Upper lobe of left lung (tissue), 6 donors: ENCODE measurements at regions not wholly inside any gene's neighbourhood (a gene's known extent, or its start where the extent isn't known, plus 50 kb on each side); places are given as distances from the start of the nearest gene placed in this dataset.

Experiments
- ATAC-seq, 2 donors: fragments of 200-7000 bp; cut with Tn5 transposase; one replicate each; pipeline ENCODE4 v1.9.1; 2022; ENCODE audit warnings: mild to moderate bottlenecking in 2 of 2, moderate library complexity in 2 of 2; ENCODE audit not compliant: low FRiP score in 2 of 2
- DNase-seq, 2 donors: peaks; one replicate each; pipeline ENCODE4 v3.0.0-alpha.2; 2019 to 2020
- H3K27ac ChIP-seq, 4 donors: fragments of 200-600 bp; sonication (generic); one replicate each; pipeline ENCODE4 v1.5.1; 2016 to 2019
- H3K27me3 ChIP-seq, 4 donors: fragments of 200-600 bp; sonication (generic); one replicate each; pipeline ENCODE4 v1.5.1; 2017 to 2019
- H3K36me3 ChIP-seq, 4 donors: fragments of 200-600 bp; sonication (generic); one replicate each; pipeline ENCODE4 v1.5.1; 2016 to 2019
- H3K4me1 ChIP-seq, 4 donors: fragments of 200-600 bp; sonication (generic); one replicate each; pipeline ENCODE4 v1.5.1; 2018 to 2019
- H3K4me3 ChIP-seq, 4 donors: fragments of 200-600 bp; sonication (generic); one replicate each; pipeline ENCODE4 v1.5.1; 2017 to 2019; ENCODE audit warnings: mild to moderate bottlenecking in 2 of 4, moderate library complexity in 1 of 4
- H3K9me3 ChIP-seq, 4 donors: fragments of 200-600 bp; sonication (generic); one replicate each; pipeline ENCODE4 v1.5.1; 2018 to 2019
- EP300 ChIP-seq, 4 donors: sonication (generic); formaldehyde crosslinking; IDR thresholded peaks; one replicate each; pipeline ENCODE4 v1.5.1; 2017; ENCODE audit warnings: antibody characterized with exemption in 4 of 4, control low read depth in 2 of 4
- POLR2A ChIP-seq, 4 donors: fragments of 450-650 bp; IDR thresholded peaks; one replicate each; pipeline ENCODE4 v1.5.1; 2016 to 2017; ENCODE audit warnings: antibody characterized with exemption in 4 of 4, mild to moderate bottlenecking in 2 of 4
- POLR2AphosphoS5 ChIP-seq, 2 donors: sonication (generic); formaldehyde crosslinking; IDR thresholded peaks; one replicate each; pipeline ENCODE4 v1.5.1; 2017; ENCODE audit warnings: antibody characterized with exemption in 2 of 2
- WGBS, 2 donors: methylation state at CpG; one replicate each; pipeline ENCODE4 v1.1.5; 2017 to 2018; 5-methylcytosine and 5-hydroxymethylcytosine counted together
- TF ChIP-seq, protein P1 (sequence below), 6 experiments: fragments of 450-650 bp in 4 of 6; fragments of 200-600 bp in 2 of 6; sonication (generic) in 2 of 6; IDR thresholded peaks; one replicate each; pipeline ENCODE4 v1.5.1; 2016 to 2019; ENCODE audit warnings: antibody characterized with exemption in 6 of 6
- donor health status: DM: no; HTN: no; CAD: no; lungs with moderate emphysema.
- donor health status: DM: no; HTN: yes; CAD: no; lungs with severe emphysema.

DNA sequence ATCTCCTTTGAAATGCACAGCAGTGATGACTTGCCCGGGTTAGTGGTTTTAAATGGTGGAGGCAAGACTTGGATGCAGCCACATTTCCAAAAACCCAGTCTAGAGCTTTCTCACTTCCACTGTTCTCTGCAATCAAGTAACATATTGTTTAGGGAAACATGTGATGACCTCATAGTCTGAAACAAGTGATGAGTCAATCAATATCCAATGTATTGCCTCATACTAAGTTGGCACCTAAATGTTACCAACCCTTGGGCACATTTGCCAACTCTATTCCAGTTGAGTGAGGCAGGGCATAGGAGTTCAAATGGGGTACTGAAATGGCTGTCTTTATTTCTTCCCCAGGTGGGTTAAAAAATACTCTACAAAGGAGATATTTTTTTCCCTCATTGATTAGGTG lies 1105.4 kb downstream of the VRK1 start:
- Histone ChIP-seq H3K4me3 (no peak overlapping the region), H3K27me3 (no peaks in the 10 kb centered on the region), H3K36me3 (no peaks in the 10 kb centered on the region), H3K27ac (no peak overlapping the region), H3K9me3 (no peaks in the 10 kb centered on the region), H3K4me1 (no peaks in the 10 kb centered on the region)
- WGBS, 2 donors: 92 to 100% methylated on average over 1 of the region's 1 CpG
- no peak for DNase-seq
- TF ChIP-seq EP300 (IDR thresholded peaks at IDR 0.05) (no peak), POLR2AphosphoS5 (IDR thresholded peaks at IDR 0.05) (no peak), POLR2A (IDR thresholded peaks at IDR 0.05) (no peak)
- TF ChIP-seq, protein P1, sequence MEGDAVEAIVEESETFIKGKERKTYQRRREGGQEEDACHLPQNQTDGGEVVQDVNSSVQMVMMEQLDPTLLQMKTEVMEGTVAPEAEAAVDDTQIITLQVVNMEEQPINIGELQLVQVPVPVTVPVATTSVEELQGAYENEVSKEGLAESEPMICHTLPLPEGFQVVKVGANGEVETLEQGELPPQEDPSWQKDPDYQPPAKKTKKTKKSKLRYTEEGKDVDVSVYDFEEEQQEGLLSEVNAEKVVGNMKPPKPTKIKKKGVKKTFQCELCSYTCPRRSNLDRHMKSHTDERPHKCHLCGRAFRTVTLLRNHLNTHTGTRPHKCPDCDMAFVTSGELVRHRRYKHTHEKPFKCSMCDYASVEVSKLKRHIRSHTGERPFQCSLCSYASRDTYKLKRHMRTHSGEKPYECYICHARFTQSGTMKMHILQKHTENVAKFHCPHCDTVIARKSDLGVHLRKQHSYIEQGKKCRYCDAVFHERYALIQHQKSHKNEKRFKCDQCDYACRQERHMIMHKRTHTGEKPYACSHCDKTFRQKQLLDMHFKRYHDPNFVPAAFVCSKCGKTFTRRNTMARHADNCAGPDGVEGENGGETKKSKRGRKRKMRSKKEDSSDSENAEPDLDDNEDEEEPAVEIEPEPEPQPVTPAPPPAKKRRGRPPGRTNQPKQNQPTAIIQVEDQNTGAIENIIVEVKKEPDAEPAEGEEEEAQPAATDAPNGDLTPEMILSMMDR (IDR thresholded peaks at IDR 0.05): no peak
- no peak for ATAC-seq

DNA sequence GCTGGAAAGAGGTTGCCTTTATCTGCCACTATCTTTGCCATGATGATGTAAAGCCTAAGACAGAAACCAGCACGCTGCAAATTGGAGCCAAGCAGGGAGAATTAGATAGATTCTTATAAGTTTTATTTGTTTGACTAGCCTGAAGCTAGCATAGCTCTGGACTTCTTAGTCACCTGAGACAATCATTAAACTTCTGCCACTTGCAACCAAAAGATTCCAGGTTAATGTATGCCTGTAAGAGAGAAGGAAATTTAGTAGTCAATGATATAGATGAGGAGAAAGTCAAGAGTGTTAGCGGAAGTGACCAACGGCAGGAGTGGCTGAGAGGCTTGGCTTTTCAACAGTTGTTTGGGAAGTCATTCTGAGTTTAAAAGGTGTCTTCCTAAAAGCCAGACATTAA lies 1106.6 kb downstream of the VRK1 start:
- H3K4me3 ChIP-seq: no peak overlapping the region
- ATAC-seq (no peak), DNase-seq (no peak)
- H3K36me3 ChIP-seq: no peaks in the 10 kb centered on the region
- 44 to 47% methylated on average over 3 of the region's 3 CpGs for WGBS, 2 donors
- TF ChIP-seq, protein P1 (IDR thresholded peaks at IDR 0.05): no peak
- no peak for TF ChIP-seq POLR2A (IDR thresholded peaks at IDR 0.05)
- no peak for TF ChIP-seq POLR2AphosphoS5 (IDR thresholded peaks at IDR 0.05)
- no peak for TF ChIP-seq EP300 (IDR thresholded peaks at IDR 0.05)
- no peak overlapping the region for H3K27ac ChIP-seq
- no peaks in the 10 kb centered on the region for H3K27me3 ChIP-seq
- H3K4me1 ChIP-seq: no peaks in the 10 kb centered on the region
- no peaks in the 10 kb centered on the region for H3K9me3 ChIP-seq

DNA sequence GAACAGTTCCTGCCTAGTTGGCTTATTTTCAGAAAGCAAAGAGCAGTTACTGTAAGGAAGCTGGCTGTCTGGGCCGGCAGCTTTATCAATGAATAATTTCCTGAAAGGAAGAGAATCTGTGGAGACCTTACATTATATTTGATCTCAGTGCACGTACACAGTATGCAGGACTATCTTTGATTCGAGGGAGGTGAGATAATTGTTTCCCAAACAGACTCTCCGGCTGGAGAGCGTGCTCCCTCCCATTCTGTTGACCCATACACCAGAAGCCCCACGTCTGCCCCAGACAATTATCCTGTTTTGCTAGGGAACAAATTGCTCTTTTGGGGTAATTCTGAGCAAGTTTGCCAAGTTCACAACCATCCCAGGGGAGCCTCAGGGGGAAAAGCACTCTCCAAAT lies 1115.0 kb downstream of the VRK1 start:
- ATAC-seq (no peak), DNase-seq (no peak)
- WGBS, 2 donors: 24 to 41% methylated on average over 6 of the region's 6 CpGs
- no peak overlapping the region for H3K4me3 ChIP-seq
- H3K36me3 ChIP-seq: no peaks in the 10 kb centered on the region
- TF ChIP-seq, protein P1 (IDR thresholded peaks at IDR 0.05): no peak
- TF ChIP-seq POLR2A (IDR thresholded peaks at IDR 0.05) (no peak), POLR2AphosphoS5 (IDR thresholded peaks at IDR 0.05) (no peak), EP300 (IDR thresholded peaks at IDR 0.05) (no peak)
- no peak overlapping the region for H3K27ac ChIP-seq
- no peaks in the 10 kb centered on the region for H3K9me3 ChIP-seq
- no peaks in the 10 kb centered on the region for H3K4me1 ChIP-seq
- no peaks in the 10 kb centered on the region for H3K27me3 ChIP-seq

DNA sequence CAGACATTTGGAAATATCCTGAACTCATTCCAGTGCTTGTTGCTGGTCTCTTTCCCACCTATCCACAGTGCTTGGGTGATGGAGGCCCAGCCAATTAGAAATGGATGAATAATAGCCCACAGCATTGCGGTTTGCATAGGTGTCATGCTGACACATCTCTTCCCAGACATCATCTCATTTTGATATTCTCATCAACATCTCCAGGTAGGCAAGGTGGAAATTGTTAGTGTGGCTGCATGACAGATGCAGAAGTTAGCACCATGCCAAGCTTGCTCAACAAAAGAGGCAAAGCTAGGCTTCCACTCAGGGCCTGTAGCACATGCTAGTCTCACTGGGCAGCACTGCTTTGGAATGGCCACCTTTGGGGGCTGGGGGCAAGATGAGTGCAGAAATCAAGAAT lies 1118.9 kb downstream of the VRK1 start:
- no peak for DNase-seq
- TF ChIP-seq EP300 (IDR thresholded peaks at IDR 0.05) (no peak), POLR2A (IDR thresholded peaks at IDR 0.05) (no peak), POLR2AphosphoS5 (IDR thresholded peaks at IDR 0.05) (no peak)
- TF ChIP-seq, protein P1 (IDR thresholded peaks at IDR 0.05): no peak
- ATAC-seq: no peak
- no peak overlapping the region for H3K4me3 ChIP-seq
- no peaks in the 10 kb centered on the region for H3K36me3 ChIP-seq
- H3K4me1 ChIP-seq: no peaks in the 10 kb centered on the region
- H3K27me3 ChIP-seq: no peaks in the 10 kb centered on the region
- no peaks in the 10 kb centered on the region for H3K9me3 ChIP-seq
- no peak overlapping the region for H3K27ac ChIP-seq
- 89 to 93% methylated on average over 1 of the region's 1 CpG for WGBS, 2 donors

DNA sequence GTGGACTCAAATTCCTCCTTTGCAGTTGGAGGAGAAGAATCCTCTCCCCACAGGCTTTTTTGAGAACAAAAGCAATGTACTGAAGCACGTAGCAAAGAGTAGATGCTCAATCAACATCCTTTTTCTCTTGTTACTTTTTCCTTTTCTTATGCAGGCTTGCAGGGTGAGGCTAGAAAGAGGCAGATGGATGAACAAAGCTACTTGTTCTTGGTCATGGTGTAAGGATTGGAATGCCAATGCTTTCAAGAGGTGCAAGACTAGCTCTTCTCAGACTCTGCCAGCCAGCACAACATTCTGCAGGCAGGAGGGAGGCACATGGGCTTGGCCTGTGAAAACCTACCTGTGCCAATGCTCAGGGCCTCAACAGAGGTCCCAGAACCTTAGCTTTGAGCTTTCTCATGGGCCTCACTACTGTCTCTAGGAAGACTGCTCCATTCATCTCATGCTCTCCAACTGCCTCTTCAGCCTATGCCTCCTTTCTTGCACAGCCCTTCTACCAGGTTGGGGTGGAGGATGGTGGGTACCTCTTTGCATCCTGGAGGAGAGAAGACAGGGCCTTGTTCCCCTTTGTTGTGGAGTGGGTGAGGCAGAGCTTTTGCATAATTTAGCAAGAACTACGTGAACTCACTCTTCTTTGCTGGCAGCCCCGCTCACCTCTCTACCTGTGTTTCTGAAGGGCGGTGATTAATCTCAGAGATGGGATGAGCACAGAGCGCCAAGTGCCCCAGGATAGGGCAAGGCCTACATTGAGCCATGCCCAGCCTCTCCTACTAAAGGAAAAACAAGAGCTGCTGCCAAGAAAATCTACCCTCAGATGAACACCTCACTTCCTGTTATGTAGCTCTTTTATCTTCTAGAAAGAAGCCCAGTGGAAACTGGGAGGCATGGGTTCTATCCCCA lies 1119.7 kb downstream of the VRK1 start:
- H3K36me3 ChIP-seq: no peaks in the 10 kb centered on the region
- TF ChIP-seq, protein P1 (IDR thresholded peaks at IDR 0.05): no peak
- TF ChIP-seq POLR2AphosphoS5 (IDR thresholded peaks at IDR 0.05) (no peak), EP300 (IDR thresholded peaks at IDR 0.05) (no peak), POLR2A (IDR thresholded peaks at IDR 0.05) (no peak)
- no peak overlapping the region for H3K4me3 ChIP-seq
- no peaks in the 10 kb centered on the region for H3K27me3 ChIP-seq
- DNase-seq (no peak), ATAC-seq (no peak)
- no peak overlapping the region for H3K27ac ChIP-seq
- no peaks in the 10 kb centered on the region for H3K4me1 ChIP-seq
- 88 to 92% methylated on average over 5 of the region's 5 CpGs for WGBS, 2 donors
- H3K9me3 ChIP-seq: no peaks in the 10 kb centered on the region
